Esophagus (tissue), 2 donors: ENCODE measurements at regions not wholly inside any gene's neighbourhood (a gene's known extent, or its start where the extent isn't known, plus 50 kb on each side); places are given as distances from the start of the nearest gene placed in this dataset.
"Not testable (repeated sequence)": the region's sequence is repeated elsewhere in the genome, so short reads cannot be mapped to it uniquely, and the experiment has no call there.

Source experiments
- H3K27ac ChIP-seq, 2 donors: one replicate each; pipeline ENCODE4 v1.5.1; 2013; ENCODE audit warnings: low read depth in 2 of 2, mild to moderate bottlenecking in 2 of 2, inconsistent platforms in 1 of 2, low read length in 1 of 2, moderate library complexity in 1 of 2
- H3K27me3 ChIP-seq, 2 donors: one replicate each; pipeline ENCODE4 v1.6.1; 2013; ENCODE audit warnings: low read length in 2 of 2, control low read depth in 1 of 2, mild to moderate bottlenecking in 1 of 2; ENCODE audit not compliant: insufficient read depth in 2 of 2, control insufficient read depth in 1 of 2
- H3K36me3 ChIP-seq, 2 donors: one replicate each; pipeline ENCODE4 v1.6.1; 2013; ENCODE audit warnings: low read length in 1 of 2; ENCODE audit not compliant: control insufficient read depth in 2 of 2, insufficient read depth in 2 of 2
- H3K4me1 ChIP-seq, 2 donors: one replicate each; pipeline ENCODE4 v1.6.1; 2013; ENCODE audit warnings: low read length in 1 of 2; ENCODE audit not compliant: control insufficient read depth in 2 of 2, insufficient read depth in 2 of 2
- H3K4me3 ChIP-seq, 2 donors: one replicate each; pipeline ENCODE4 v1.5.1; 2013; ENCODE audit warnings: low read length in 2 of 2, mild to moderate bottlenecking in 2 of 2, low read depth in 1 of 2, moderate library complexity in 1 of 2
- H3K9me3 ChIP-seq, 2 donors: one replicate each; pipeline ENCODE4 v1.6.1; 2013; ENCODE audit warnings: mild to moderate bottlenecking in 2 of 2, low read depth in 1 of 2, low read length in 1 of 2, moderate library complexity in 1 of 2; ENCODE audit not compliant: control insufficient read depth in 2 of 2, insufficient read depth in 1 of 2
- WGBS, 2 donors: extraction: QIAGEN DNeasy Blood & Tissue Kit; methylation state at CpG; one replicate each; pipeline ENCODE4 v1.1.7; 2013; 5-methylcytosine and 5-hydroxymethylcytosine counted together
- donor health status: healthy with polysubstance abuse.
- donor health status: Bipolar disorder and iron deficiency.

- peak overlapping the region in 1 of 2 donors; percentile 41 for H3K27ac ChIP-seq
- no peak overlapping the region for H3K4me3 ChIP-seq
- 65 to 87% methylated on average over 2 of the region's 2 CpGs for WGBS, 2 donors
- H3K36me3 ChIP-seq, result no peaks in the 10 kb centered on the region
- no peaks in the 10 kb centered on the region for H3K4me1 ChIP-seq
- H3K27me3 ChIP-seq, result no peaks in the 10 kb centered on the region
- no peaks in the 10 kb centered on the region for H3K9me3 ChIP-seq
Observed at GRCh38 chr6:138663892-138664291, 109.7 kb upstream of the CCDC28A start.

GRCh38 chr6:138664745-138665144, 108.8 kb upstream of the CCDC28A start:
- WGBS, 2 donors, result 72 to 90% methylated on average over 2 of the region's 2 CpGs
- no peaks in the 10 kb centered on the region for H3K4me1 ChIP-seq
- H3K27me3 ChIP-seq, result no peaks in the 10 kb centered on the region
- H3K4me3 ChIP-seq, result no peak overlapping the region
- H3K27ac ChIP-seq, result no peak overlapping the region
- no peaks in the 10 kb centered on the region for H3K36me3 ChIP-seq
- no peaks in the 10 kb centered on the region for H3K9me3 ChIP-seq

- Histone ChIP-seq H3K36me3 (no peaks in the 10 kb centered on the region), H3K4me3 (no peak overlapping the region), H3K9me3 (no peaks in the 10 kb centered on the region), H3K27ac (no peak overlapping the region), H3K27me3 (no peaks in the 10 kb centered on the region), H3K4me1 (no peaks in the 10 kb centered on the region)
- 86 to 88% methylated on average over 6 of the region's 6 CpGs for WGBS, 2 donors
Observed at GRCh38 chr6:138666636-138667035, 106.9 kb upstream of the CCDC28A start.

GRCh38 chr6:138667408-138667807, 106.2 kb upstream of the CCDC28A start:
- WGBS, 2 donors, result 92 to 93% methylated on average over 1 of the region's 1 CpG
- Histone ChIP-seq H3K27me3 (no peaks in the 10 kb centered on the region), H3K9me3 (no peaks in the 10 kb centered on the region), H3K4me1 (no peaks in the 10 kb centered on the region), H3K4me3 (no peak overlapping the region), H3K27ac (no peak overlapping the region), H3K36me3 (no peaks in the 10 kb centered on the region)

- no peaks in the 10 kb centered on the region for H3K9me3 ChIP-seq
- no peaks in the 10 kb centered on the region for H3K4me1 ChIP-seq
- no peaks in the 10 kb centered on the region for H3K27me3 ChIP-seq
- no peak overlapping the region for H3K4me3 ChIP-seq
- H3K36me3 ChIP-seq, result no peaks in the 10 kb centered on the region
- 91 to 92% methylated on average over 4 of the region's 4 CpGs for WGBS, 2 donors
- H3K27ac ChIP-seq, result no peak overlapping the region
Observed at GRCh38 chr6:138671351-138671750, 102.2 kb upstream of the CCDC28A start.

- no peaks in the 10 kb centered on the region for H3K27me3 ChIP-seq
- H3K9me3 ChIP-seq, result no peaks in the 10 kb centered on the region
- H3K4me3 ChIP-seq, result no peak overlapping the region
- WGBS, 2 donors, result 36% methylated on average over 2 of the region's 2 CpGs
- no peaks in the 10 kb centered on the region for H3K36me3 ChIP-seq
- H3K4me1 ChIP-seq, result peaks cover 0 to 3% of the 10 kb centered on the region in 2 donors
- no peak overlapping the region for H3K27ac ChIP-seq
Observed at GRCh38 chr6:138673346-138674014, 100.1 kb upstream of the CCDC28A start.

- not testable (repeated sequence) for H3K4me1 ChIP-seq, H3K4me3 ChIP-seq, H3K9me3 ChIP-seq, H3K27ac ChIP-seq, H3K36me3 ChIP-seq, H3K27me3 ChIP-seq
- 92 to 96% methylated on average over 4 of the region's 4 CpGs for WGBS, 2 donors
Observed at GRCh38 chr6:138674444-138674843, 99.1 kb upstream of the CCDC28A start.

- Histone ChIP-seq H3K27ac (no peak overlapping the region), H3K4me3 (no peak overlapping the region), H3K9me3 (no peaks in the 10 kb centered on the region), H3K36me3 (no peaks in the 10 kb centered on the region), H3K27me3 (no peaks in the 10 kb centered on the region), H3K4me1 (peaks cover 0 to 3% of the 10 kb centered on the region in 2 donors)
- WGBS, 2 donors, result 78 to 87% methylated on average over 6 of the region's 6 CpGs
Observed at GRCh38 chr6:138677538-138677937, 96.0 kb upstream of the CCDC28A start.

GRCh38 chr6:138678168-138678567, 95.4 kb upstream of the CCDC28A start:
- Histone ChIP-seq H3K9me3 (no peaks in the 10 kb centered on the region), H3K4me1 (peaks cover 2 to 6% of the 10 kb centered on the region in 2 donors), H3K27me3 (no peaks in the 10 kb centered on the region), H3K36me3 (no peaks in the 10 kb centered on the region), H3K27ac (no peak overlapping the region), H3K4me3 (no peak overlapping the region)

- no peak overlapping the region for H3K27ac ChIP-seq
- peaks cover 2 to 6% of the 10 kb centered on the region in 2 donors for H3K4me1 ChIP-seq
- WGBS, 2 donors, result 86 to 90% methylated on average over 4 of the region's 4 CpGs
- no peaks in the 10 kb centered on the region for H3K36me3 ChIP-seq
- H3K27me3 ChIP-seq, result no peaks in the 10 kb centered on the region
- H3K9me3 ChIP-seq, result no peaks in the 10 kb centered on the region
- H3K4me3 ChIP-seq, result no peak overlapping the region
Observed at GRCh38 chr6:138680085-138680484, 93.5 kb upstream of the CCDC28A start.
